OCI-LY1 (cell line): ENCODE measurements at regions not wholly inside any gene's neighbourhood (a gene's known extent, or its start where the extent isn't known, plus 50 kb on each side); places are given as distances from the start of the nearest gene placed in this dataset.

Experiments
- H2AFZ ChIP-seq: fragments of 200-600 bp; sonication (generic), shearing (Covaris generic); 2 replicates; pipeline ENCODE4 v1.6.0; 2014; ENCODE audit warnings: antibody characterized with exemption, mild to moderate bottlenecking, low read length
- H3F3A ChIP-seq: fragments of 200-600 bp; sonication (generic), shearing (Covaris generic); 2 replicates; pipeline ENCODE4 v1.6.0; 2014; ENCODE audit warnings: mild to moderate bottlenecking, antibody characterized with exemption, low read length, moderate library complexity; ENCODE audit not compliant: insufficient read depth
- H3K27ac ChIP-seq: fragments of 200-600 bp; sonication (generic); 2 replicates; pipeline ENCODE4 v1.5.1; 2014; ENCODE audit warnings: low read length, mixed run types, mild to moderate bottlenecking, low read depth; ENCODE audit not compliant: poor library complexity, severe bottlenecking
- H3K27me3 ChIP-seq: fragments of 200-600 bp; sonication (generic); 2 replicates; pipeline ENCODE4 v1.6.0; 2014; ENCODE audit warnings: antibody characterized with exemption, mild to moderate bottlenecking, low read length, moderate library complexity; ENCODE audit not compliant: insufficient read depth
- H3K36me3 ChIP-seq: fragments of 200-600 bp; sonication (generic); 2 replicates; pipeline ENCODE4 v1.6.1; 2014; ENCODE audit warnings: mild to moderate bottlenecking, antibody characterized with exemption, low read length, moderate library complexity, mixed read lengths; ENCODE audit not compliant: insufficient read depth
- H3K4me1 ChIP-seq: fragments of 200-600 bp; sonication (generic); 2 replicates; pipeline ENCODE4 v1.5.1; 2014; ENCODE audit warnings: mild to moderate bottlenecking, low read length, moderate library complexity; ENCODE audit not compliant: insufficient read depth, severe bottlenecking
- H3K4me2 ChIP-seq: fragments of 200-600 bp; sonication (generic), shearing (Covaris generic); 2 replicates; pipeline ENCODE4 v1.6.1; 2014; ENCODE audit warnings: low read length
- H3K4me3 ChIP-seq: fragments of 200-600 bp; sonication (generic); 2 replicates; pipeline ENCODE4 v1.5.1; 2014; ENCODE audit warnings: low read length, low read depth, mild to moderate bottlenecking, mixed read lengths; ENCODE audit not compliant: poor library complexity, severe bottlenecking
- H3K79me2 ChIP-seq: fragments of 200-600 bp; shearing (Covaris generic); 2 replicates; pipeline ENCODE4 v1.6.1; 2016; ENCODE audit warnings: mixed run types, low read length, mixed read lengths; ENCODE audit not compliant: insufficient read depth
- H3K9ac ChIP-seq: fragments of 200-600 bp; sonication (generic), shearing (Covaris generic); 2 replicates; pipeline ENCODE4 v1.6.1; 2014; ENCODE audit warnings: mild to moderate bottlenecking, low read length, mixed read lengths
- H3K9me2 ChIP-seq: fragments of 200-600 bp; sonication (generic), shearing (Covaris generic); 2 replicates; pipeline ENCODE4 v1.6.1; 2014; ENCODE audit warnings: low read depth, mild to moderate bottlenecking, low read length, mixed read lengths
- H3K9me3 ChIP-seq: fragments of 200-600 bp; shearing (Covaris generic); 2 replicates; pipeline ENCODE4 v1.6.1; 2014; ENCODE audit warnings: low read length, mixed read lengths
- H4K20me1 ChIP-seq: fragments of 200-600 bp; sonication (generic), shearing (Covaris generic); 2 replicates; pipeline ENCODE4 v1.6.0; 2016; ENCODE audit warnings: mild to moderate bottlenecking, low read length; ENCODE audit not compliant: insufficient read depth
- CTCF ChIP-seq: fragments of 200-600 bp; sonication (generic), shearing (Covaris generic); IDR thresholded peaks from 2 replicates; pipeline ENCODE4 v1.5.1; 2017; ENCODE audit warnings: mild to moderate bottlenecking, antibody characterized with exemption, low read length, moderate library complexity, mixed read lengths
- EZH2 ChIP-seq: fragments of 200-600 bp; sonication (generic), shearing (Covaris generic); IDR thresholded peaks from 2 replicates; pipeline ENCODE4 v1.8.0; 2017; ENCODE audit warnings: borderline replicate concordance, mixed run types, mild to moderate bottlenecking, antibody characterized with exemption, low read length, moderate library complexity, mixed read lengths

- no peaks in the 10 kb centered on the region for H3K27me3 ChIP-seq
- no peaks in the 10 kb centered on the region for H3F3A ChIP-seq
- no peak overlapping the region for H3K27ac ChIP-seq
- TF ChIP-seq CTCF (no peak), EZH2 (no peak)
- no peak overlapping the region for H3K4me3 ChIP-seq
- H3K36me3 ChIP-seq, result no peaks in the 10 kb centered on the region
- no peaks in the 10 kb centered on the region for H3K79me2 ChIP-seq
- no peak overlapping the region for H3K9ac ChIP-seq
- H3K9me2 ChIP-seq, result no peaks in the 10 kb centered on the region
- H2AFZ ChIP-seq, result no peak overlapping the region
- H3K4me2 ChIP-seq, result no peak overlapping the region
- H3K4me1 ChIP-seq, result no peaks in the 10 kb centered on the region
- H3K9me3 ChIP-seq, result no peaks in the 10 kb centered on the region
- H4K20me1 ChIP-seq, result no peaks in the 10 kb centered on the region
Measured at GRCh38 chr10:25697412-25697811, 236.6 kb upstream of the MYO3A start.

DNA sequence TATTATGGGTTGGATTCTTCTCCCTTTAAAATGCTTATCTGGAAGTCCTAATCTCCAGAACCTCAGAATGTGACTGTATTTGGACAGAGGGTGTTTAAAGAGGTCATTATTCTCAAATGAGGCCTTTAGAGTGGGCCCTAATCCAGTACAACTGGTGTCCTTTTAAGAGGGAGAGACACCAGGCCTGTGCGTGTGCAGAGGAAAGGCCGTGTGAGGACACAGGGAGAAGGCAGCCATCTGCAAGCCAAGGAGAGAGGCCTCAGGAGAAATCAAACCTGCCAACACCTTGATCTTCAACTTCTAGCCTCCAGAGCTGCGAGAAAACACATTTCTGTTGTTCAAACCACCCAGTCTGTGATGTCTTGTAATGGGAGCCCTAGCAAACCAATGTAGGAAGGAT, 235.4 kb upstream of the MYO3A start:
- Histone ChIP-seq H3K4me1 (no peaks in the 10 kb centered on the region), H3K4me3 (no peak overlapping the region), H3F3A (no peaks in the 10 kb centered on the region), H2AFZ (no peak overlapping the region), H4K20me1 (no peaks in the 10 kb centered on the region), H3K9me3 (no peaks in the 10 kb centered on the region), H3K36me3 (no peaks in the 10 kb centered on the region), H3K79me2 (no peaks in the 10 kb centered on the region), H3K27me3 (no peaks in the 10 kb centered on the region), H3K27ac (no peak overlapping the region), H3K9me2 (no peaks in the 10 kb centered on the region), H3K4me2 (no peak overlapping the region), H3K9ac (no peak overlapping the region)
- TF ChIP-seq CTCF (no peak), EZH2 (no peak)

DNA sequence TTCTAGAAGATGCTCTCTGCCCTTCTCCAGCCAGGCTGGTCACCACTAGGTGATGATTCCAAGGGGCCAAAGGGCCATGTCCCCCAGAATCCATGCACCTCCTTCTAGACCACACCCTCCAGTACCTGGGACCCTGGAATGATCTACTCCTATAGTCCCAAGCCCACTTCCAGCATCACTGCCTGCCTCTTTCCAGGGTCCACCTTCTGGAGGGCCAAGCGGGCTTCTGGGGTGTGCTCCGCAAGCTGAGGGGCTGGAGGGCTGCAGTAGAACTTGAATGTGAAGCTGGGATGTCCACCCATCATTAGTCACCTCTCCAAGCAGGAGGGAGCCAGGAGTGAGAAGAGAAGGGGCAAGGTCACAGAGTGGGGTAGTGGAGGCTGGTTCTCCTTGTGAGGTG, 234.4 kb upstream of the MYO3A start:
- no peaks in the 10 kb centered on the region for H3K27me3 ChIP-seq
- no peaks in the 10 kb centered on the region for H3F3A ChIP-seq
- H3K9ac ChIP-seq, result no peak overlapping the region

More for the DNA sequence above, 234.4 kb upstream of the MYO3A start:
- Histone ChIP-seq H3K9me2 (no peaks in the 10 kb centered on the region), H3K79me2 (no peaks in the 10 kb centered on the region), H3K4me3 (no peak overlapping the region), H2AFZ (no peak overlapping the region), H3K9me3 (no peaks in the 10 kb centered on the region), H3K27ac (no peak overlapping the region), H3K36me3 (no peaks in the 10 kb centered on the region), H4K20me1 (no peaks in the 10 kb centered on the region), H3K4me1 (no peaks in the 10 kb centered on the region), H3K4me2 (no peak overlapping the region)
- TF ChIP-seq EZH2 (no peak), CTCF (no peak)
